ENCODE measurements at regions not wholly inside any gene's neighbourhood (a gene's known extent, or its start where the extent isn't known, plus 50 kb on each side); places are given as distances from the start of the nearest gene placed in this dataset.

- H3K4me1 ChIP-seq (ENCODE audit: control insufficient read depth in 2 of 2, insufficient read depth in 2 of 2, low read length in 2 of 2): peaks cover 5 to 8% of the 10 kb centered on the region in 2 donors
- peak in 1 of 9 donors; percentile 43 for DNase-seq (ENCODE audit: low read depth in 6 of 9, low spot score in 9 of 9)
- H3K27me3 ChIP-seq (ENCODE audit: control insufficient read depth in 2 of 2, insufficient read depth in 1 of 2, low read length in 1 of 2): no peaks in the 10 kb centered on the region
- no peaks in the 10 kb centered on the region for H3K9me3 ChIP-seq (ENCODE audit: control insufficient read depth in 2 of 2, insufficient read depth in 1 of 2, low read length in 1 of 2)
- H3K4me3 ChIP-seq (ENCODE audit: low read length in 2 of 2): no peak overlapping the region
- peak overlapping the region in 1 of 2 donors; percentile 22 for H3K27ac ChIP-seq (ENCODE audit: low read depth in 1 of 2, low read length in 1 of 2)
- 83% methylated on average over 5 of the region's 5 CpGs for WGBS
- no peaks in the 10 kb centered on the region for H3K36me3 ChIP-seq (ENCODE audit: control insufficient read depth in 2 of 2, insufficient read depth in 2 of 2, low read length in 1 of 2)
Measured at GRCh38 chr6:90425161-90425641, 128.6 kb upstream of the BACH2 start.

DNA sequence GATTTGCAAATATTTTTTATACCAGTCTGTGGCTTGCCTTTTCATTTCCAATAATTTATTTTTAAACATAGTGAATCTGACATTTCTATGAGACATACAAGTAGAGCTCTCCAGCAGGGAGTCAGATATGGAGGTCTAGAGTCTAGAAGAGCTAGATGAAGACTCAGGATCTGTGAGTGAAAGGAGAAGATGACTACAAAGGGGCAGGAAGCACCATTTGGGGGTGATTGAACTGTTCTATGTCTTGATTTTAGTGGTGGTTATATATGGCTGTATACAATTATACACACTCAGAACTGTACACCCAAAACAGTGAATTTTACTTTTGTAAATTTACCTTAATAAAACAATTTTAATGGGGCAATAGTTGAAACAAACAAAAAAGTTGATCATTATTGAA lies 127.9 kb upstream of the BACH2 start:
- Histone ChIP-seq H3K27ac (ENCODE audit: low read depth in 1 of 2, low read length in 1 of 2) (no peak overlapping the region), H3K27me3 (ENCODE audit: control insufficient read depth in 2 of 2, insufficient read depth in 1 of 2, low read length in 1 of 2) (no peaks in the 10 kb centered on the region), H3K4me3 (ENCODE audit: low read length in 2 of 2) (no peak overlapping the region), H3K36me3 (ENCODE audit: control insufficient read depth in 2 of 2, insufficient read depth in 2 of 2, low read length in 1 of 2) (no peaks in the 10 kb centered on the region), H3K9me3 (ENCODE audit: control insufficient read depth in 2 of 2, insufficient read depth in 1 of 2, low read length in 1 of 2) (no peaks in the 10 kb centered on the region), H3K4me1 (ENCODE audit: control insufficient read depth in 2 of 2, insufficient read depth in 2 of 2, low read length in 2 of 2) (peaks cover 5 to 8% of the 10 kb centered on the region in 2 donors)
- DNase-seq (ENCODE audit: low read depth in 6 of 9, low spot score in 9 of 9): no peak

DNA sequence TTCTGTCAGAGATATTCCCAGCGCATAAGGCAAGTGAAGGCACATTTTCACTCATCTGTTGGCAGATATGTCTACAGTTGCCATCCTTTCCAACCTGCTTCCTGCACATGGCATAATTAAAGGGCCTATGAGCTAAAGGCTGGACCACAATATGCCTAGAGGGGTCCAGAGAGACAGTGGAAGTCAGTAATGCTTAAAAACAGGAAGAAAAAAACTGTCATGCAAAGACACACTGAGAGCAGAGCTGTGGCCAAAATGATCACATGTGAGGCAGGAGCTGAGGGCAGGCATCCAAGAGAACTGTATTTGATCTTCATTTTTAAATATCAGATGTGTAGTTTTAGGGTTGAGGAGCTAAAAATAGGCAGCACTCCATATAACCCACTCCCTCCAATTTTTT lies 125.0 kb upstream of the BACH2 start:
- DNase-seq (ENCODE audit: low read depth in 6 of 9, low spot score in 9 of 9): no peak
- H3K27ac ChIP-seq (ENCODE audit: low read depth in 1 of 2, low read length in 1 of 2): no peak overlapping the region
- H3K4me3 ChIP-seq (ENCODE audit: low read length in 2 of 2): no peak overlapping the region
- no peaks in the 10 kb centered on the region for H3K9me3 ChIP-seq (ENCODE audit: control insufficient read depth in 2 of 2, insufficient read depth in 1 of 2, low read length in 1 of 2)
- no peaks in the 10 kb centered on the region for H3K27me3 ChIP-seq (ENCODE audit: control insufficient read depth in 2 of 2, insufficient read depth in 1 of 2, low read length in 1 of 2)
- peaks cover 5 to 8% of the 10 kb centered on the region in 2 donors for H3K4me1 ChIP-seq (ENCODE audit: control insufficient read depth in 2 of 2, insufficient read depth in 2 of 2, low read length in 2 of 2)
- H3K36me3 ChIP-seq (ENCODE audit: control insufficient read depth in 2 of 2, insufficient read depth in 2 of 2, low read length in 1 of 2): no peaks in the 10 kb centered on the region
- 94% methylated on average over 1 of the region's 1 CpG for WGBS

GRCh38 chr6:90420500-90420899 lies 123.9 kb upstream of the BACH2 start:
- Histone ChIP-seq H3K4me3 (ENCODE audit: low read length in 2 of 2) (no peak overlapping the region), H3K4me1 (ENCODE audit: control insufficient read depth in 2 of 2, insufficient read depth in 2 of 2, low read length in 2 of 2) (peaks cover 5 to 7% of the 10 kb centered on the region in 2 donors), H3K27ac (ENCODE audit: low read depth in 1 of 2, low read length in 1 of 2) (no peak overlapping the region), H3K36me3 (ENCODE audit: control insufficient read depth in 2 of 2, insufficient read depth in 2 of 2, low read length in 1 of 2) (no peaks in the 10 kb centered on the region), H3K9me3 (ENCODE audit: control insufficient read depth in 2 of 2, insufficient read depth in 1 of 2, low read length in 1 of 2) (no peaks in the 10 kb centered on the region), H3K27me3 (ENCODE audit: control insufficient read depth in 2 of 2, insufficient read depth in 1 of 2, low read length in 1 of 2) (no peaks in the 10 kb centered on the region)
- 99% methylated on average over 6 of the region's 6 CpGs for WGBS
- DNase-seq (ENCODE audit: low read depth in 6 of 9, low spot score in 9 of 9): no peak

DNA sequence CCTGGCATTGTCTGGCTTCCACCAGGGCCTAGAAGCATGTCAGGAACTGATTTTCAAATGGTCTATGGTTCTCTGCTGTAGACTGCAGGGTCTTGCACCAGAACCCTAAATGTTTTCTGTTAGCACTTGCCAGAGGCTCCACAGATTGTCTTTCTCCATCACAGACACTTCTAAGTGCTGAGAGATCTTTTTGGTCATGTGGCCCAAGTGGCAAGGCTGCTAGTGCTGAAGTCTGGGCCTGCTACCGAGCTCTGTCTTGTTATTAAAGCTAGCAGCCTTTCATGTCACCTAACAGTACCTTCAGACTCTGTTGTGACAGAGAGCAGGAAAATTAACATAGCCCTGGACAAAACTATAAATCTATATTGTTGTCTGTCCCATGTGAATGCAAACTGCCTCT lies 120.7 kb upstream of the BACH2 start:
- Histone ChIP-seq H3K4me1 (ENCODE audit: control insufficient read depth in 2 of 2, insufficient read depth in 2 of 2, low read length in 2 of 2) (peaks cover 10 to 29% of the 10 kb centered on the region in 2 donors), H3K9me3 (ENCODE audit: control insufficient read depth in 2 of 2, insufficient read depth in 1 of 2, low read length in 1 of 2) (no peaks in the 10 kb centered on the region), H3K27me3 (ENCODE audit: control insufficient read depth in 2 of 2, insufficient read depth in 1 of 2, low read length in 1 of 2) (no peaks in the 10 kb centered on the region), H3K4me3 (ENCODE audit: low read length in 2 of 2) (no peak overlapping the region), H3K36me3 (ENCODE audit: control insufficient read depth in 2 of 2, insufficient read depth in 2 of 2, low read length in 1 of 2) (no peaks in the 10 kb centered on the region), H3K27ac (ENCODE audit: low read depth in 1 of 2, low read length in 1 of 2) (no peak overlapping the region)
- 100% methylated on average over 1 of the region's 1 CpG for WGBS
- no peak for DNase-seq (ENCODE audit: low read depth in 6 of 9, low spot score in 9 of 9)

- Histone ChIP-seq H3K27me3 (ENCODE audit: control insufficient read depth in 2 of 2, insufficient read depth in 1 of 2, low read length in 1 of 2) (no peaks in the 10 kb centered on the region), H3K4me3 (ENCODE audit: low read length in 2 of 2) (no peak overlapping the region)
Measured at GRCh38 chr6:90416322-90416721, 119.7 kb upstream of the BACH2 start.

GRCh38 chr6:90415178-90415577 lies 118.5 kb upstream of the BACH2 start:
- H3K27ac ChIP-seq (ENCODE audit: low read depth in 1 of 2, low read length in 1 of 2): no peak overlapping the region
- WGBS: 73% methylated on average over 2 of the region's 2 CpGs
- no peaks in the 10 kb centered on the region for H3K36me3 ChIP-seq (ENCODE audit: control insufficient read depth in 2 of 2, insufficient read depth in 2 of 2, low read length in 1 of 2)
- peaks cover 10 to 26% of the 10 kb centered on the region in 2 donors for H3K4me1 ChIP-seq (ENCODE audit: control insufficient read depth in 2 of 2, insufficient read depth in 2 of 2, low read length in 2 of 2)
- DNase-seq (ENCODE audit: low read depth in 6 of 9, low spot score in 9 of 9): peak in 1 of 9 donors; percentile 23
- H3K27me3 ChIP-seq (ENCODE audit: control insufficient read depth in 2 of 2, insufficient read depth in 1 of 2, low read length in 1 of 2): no peaks in the 10 kb centered on the region
- no peaks in the 10 kb centered on the region for H3K9me3 ChIP-seq (ENCODE audit: control insufficient read depth in 2 of 2, insufficient read depth in 1 of 2, low read length in 1 of 2)
- H3K4me3 ChIP-seq (ENCODE audit: low read length in 2 of 2): no peak overlapping the region

More at GRCh38 chr6:90416322-90416721, 119.7 kb upstream of the BACH2 start:
- Histone ChIP-seq H3K27ac (ENCODE audit: low read depth in 1 of 2, low read length in 1 of 2) (no peak overlapping the region), H3K4me1 (ENCODE audit: control insufficient read depth in 2 of 2, insufficient read depth in 2 of 2, low read length in 2 of 2) (peaks cover 10 to 26% of the 10 kb centered on the region in 2 donors), H3K36me3 (ENCODE audit: control insufficient read depth in 2 of 2, insufficient read depth in 2 of 2, low read length in 1 of 2) (no peaks in the 10 kb centered on the region), H3K9me3 (ENCODE audit: control insufficient read depth in 2 of 2, insufficient read depth in 1 of 2, low read length in 1 of 2) (no peaks in the 10 kb centered on the region)
- no peak for DNase-seq (ENCODE audit: low read depth in 6 of 9, low spot score in 9 of 9)

DNA sequence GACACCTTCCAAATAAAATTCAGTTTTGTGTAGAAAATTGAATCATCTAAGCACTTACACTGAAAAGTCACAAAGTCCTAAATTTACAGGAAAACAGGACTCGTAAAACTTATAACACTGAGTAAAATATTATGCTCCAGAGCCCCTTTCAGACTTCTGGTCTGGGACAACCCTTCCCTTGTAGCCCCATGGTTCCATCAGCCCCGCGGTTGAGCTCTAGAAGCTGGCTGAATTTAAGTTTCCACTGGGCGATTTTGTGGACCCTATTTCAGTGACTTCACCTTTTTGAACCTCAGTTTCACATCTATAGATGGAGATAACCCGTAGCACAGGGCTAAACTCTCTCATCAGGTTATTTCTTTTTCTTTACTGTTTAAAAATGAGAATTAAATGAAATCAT lies 117.7 kb upstream of the BACH2 start:
- no peaks in the 10 kb centered on the region for H3K27me3 ChIP-seq (ENCODE audit: control insufficient read depth in 2 of 2, insufficient read depth in 1 of 2, low read length in 1 of 2)
- no peak overlapping the region for H3K4me3 ChIP-seq (ENCODE audit: low read length in 2 of 2)
- no peaks in the 10 kb centered on the region for H3K36me3 ChIP-seq (ENCODE audit: control insufficient read depth in 2 of 2, insufficient read depth in 2 of 2, low read length in 1 of 2)
- peak in 1 of 9 donors; percentile 46 for DNase-seq (ENCODE audit: low read depth in 6 of 9, low spot score in 9 of 9)
- H3K9me3 ChIP-seq (ENCODE audit: control insufficient read depth in 2 of 2, insufficient read depth in 1 of 2, low read length in 1 of 2): no peaks in the 10 kb centered on the region
- no peak overlapping the region for H3K27ac ChIP-seq (ENCODE audit: low read depth in 1 of 2, low read length in 1 of 2)
- WGBS: 84% methylated on average over 5 of the region's 5 CpGs
- H3K4me1 ChIP-seq (ENCODE audit: control insufficient read depth in 2 of 2, insufficient read depth in 2 of 2, low read length in 2 of 2): peaks cover 10 to 26% of the 10 kb centered on the region in 2 donors

DNA sequence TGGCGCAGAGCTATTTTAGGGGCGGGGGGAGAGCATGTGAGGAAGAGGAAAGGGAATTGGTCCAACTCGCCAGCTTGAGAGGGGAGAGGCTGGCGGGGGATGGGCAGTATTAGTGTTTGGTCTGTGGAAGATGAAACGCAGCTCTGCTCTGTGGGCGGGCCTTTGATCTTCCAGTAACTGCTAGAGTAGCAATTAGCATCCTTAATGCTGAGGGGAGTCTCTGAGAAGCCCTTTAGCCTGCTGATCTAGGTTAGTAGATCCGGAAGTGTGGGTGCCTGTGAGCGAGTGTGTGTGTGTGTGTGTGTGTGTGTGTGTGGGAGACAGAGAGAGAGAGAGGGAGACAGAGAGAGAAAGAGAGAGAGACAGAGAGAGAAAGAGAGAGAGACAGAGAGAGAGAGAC lies 117.2 kb upstream of the BACH2 start:
- DNase-seq (ENCODE audit: low read depth in 6 of 9, low spot score in 9 of 9): peak; percentile 46 to 87 (median 67)
- Histone ChIP-seq H3K4me3 (ENCODE audit: low read length in 2 of 2) (no peak overlapping the region), H3K36me3 (ENCODE audit: control insufficient read depth in 2 of 2, insufficient read depth in 2 of 2, low read length in 1 of 2) (no peaks in the 10 kb centered on the region), H3K27me3 (ENCODE audit: control insufficient read depth in 2 of 2, insufficient read depth in 1 of 2, low read length in 1 of 2) (no peaks in the 10 kb centered on the region), H3K4me1 (ENCODE audit: control insufficient read depth in 2 of 2, insufficient read depth in 2 of 2, low read length in 2 of 2) (peaks cover 10 to 26% of the 10 kb centered on the region in 2 donors), H3K27ac (ENCODE audit: low read depth in 1 of 2, low read length in 1 of 2) (no peak overlapping the region), H3K9me3 (ENCODE audit: control insufficient read depth in 2 of 2, insufficient read depth in 1 of 2, low read length in 1 of 2) (no peaks in the 10 kb centered on the region)
- WGBS: 1% methylated on average over 8 of the region's 8 CpGs

- Histone ChIP-seq H3K4me1 (ENCODE audit: control insufficient read depth in 2 of 2, insufficient read depth in 2 of 2, low read length in 2 of 2) (peaks cover 10 to 26% of the 10 kb centered on the region in 2 donors), H3K9me3 (ENCODE audit: control insufficient read depth in 2 of 2, insufficient read depth in 1 of 2, low read length in 1 of 2) (no peaks in the 10 kb centered on the region), H3K36me3 (ENCODE audit: control insufficient read depth in 2 of 2, insufficient read depth in 2 of 2, low read length in 1 of 2) (no peaks in the 10 kb centered on the region), H3K27me3 (ENCODE audit: control insufficient read depth in 2 of 2, insufficient read depth in 1 of 2, low read length in 1 of 2) (no peaks in the 10 kb centered on the region), H3K4me3 (ENCODE audit: low read length in 2 of 2) (no peak overlapping the region), H3K27ac (ENCODE audit: low read depth in 1 of 2, low read length in 1 of 2) (no peak overlapping the region)
- 78% methylated on average over 14 of the region's 14 CpGs for WGBS
- no peak for DNase-seq (ENCODE audit: low read depth in 6 of 9, low spot score in 9 of 9)
Measured at GRCh38 chr6:90413396-90413795, 116.8 kb upstream of the BACH2 start.
